ENCODE measurements at regions not wholly inside any gene's neighbourhood (a gene's known extent, or its start where the extent isn't known, plus 50 kb on each side); places are given as distances from the start of the nearest gene placed in this dataset.
"Not testable (repeated sequence)": the region's sequence is repeated elsewhere in the genome, so short reads cannot be mapped to it uniquely, and the experiment has no call there.

- no peak for DNase-seq (ENCODE audit: low read depth)
- Histone ChIP-seq H3K4me3 (ENCODE audit: low read depth, low read length) (no peak overlapping the region), H3K27me3 (ENCODE audit: control insufficient read depth, insufficient read depth, low read length) (peaks cover 2% of the 10 kb centered on the region), H3K36me3 (ENCODE audit: control insufficient read depth, insufficient read depth, low read length) (no peaks in the 10 kb centered on the region)
- no peak for FAIRE-seq
- TF ChIP-seq CTCF (IDR thresholded peaks at IDR 0.05; ENCODE audit: insufficient read depth, low read length, severe bottlenecking) = no peak
Measured at GRCh38 chr1:64410217-64410616, 59.7 kb upstream of the CACHD1 start.

- not testable (repeated sequence) for H3K36me3 ChIP-seq (ENCODE audit: control insufficient read depth, insufficient read depth, low read length); FAIRE-seq; DNase-seq (ENCODE audit: low read depth); H3K27me3 ChIP-seq (ENCODE audit: control insufficient read depth, insufficient read depth, low read length); H3K4me3 ChIP-seq (ENCODE audit: low read depth, low read length)
Measured at GRCh38 chr1:64414855-64415546, 54.9 kb upstream of the CACHD1 start.

GRCh38 chr1:64417803-64418202, 52.1 kb upstream of the CACHD1 start:
- no peak for TF ChIP-seq CTCF (IDR thresholded peaks at IDR 0.05; ENCODE audit: insufficient read depth, low read length, severe bottlenecking)
- DNase-seq (ENCODE audit: low read depth) (no peak), FAIRE-seq (no peak)

More at GRCh38 chr1:64417803-64418202, 52.1 kb upstream of the CACHD1 start:
- no peaks in the 10 kb centered on the region for H3K36me3 ChIP-seq (ENCODE audit: control insufficient read depth, insufficient read depth, low read length)
- H3K27me3 ChIP-seq (ENCODE audit: control insufficient read depth, insufficient read depth, low read length) = no peaks in the 10 kb centered on the region
- H3K4me3 ChIP-seq (ENCODE audit: low read depth, low read length) = no peak overlapping the region
